DMS153 treated with DMSO at 0.1 percent for 48 hours (cell line): ENCODE measurements at regions not wholly inside any gene's neighbourhood (a gene's known extent, or its start where the extent isn't known, plus 50 kb on each side); places are given as distances from the start of the nearest gene placed in this dataset.
"Not testable (repeated sequence)": the region's sequence is repeated elsewhere in the genome, so short reads cannot be mapped to it uniquely, and the experiment has no call there.

Source experiments
- DNase-seq: peaks from one replicate; lab custom pipeline; 2025; ENCODE audit not compliant: unreplicated experiment; lab: John Stamatoyannopoulos, UW

DNA sequence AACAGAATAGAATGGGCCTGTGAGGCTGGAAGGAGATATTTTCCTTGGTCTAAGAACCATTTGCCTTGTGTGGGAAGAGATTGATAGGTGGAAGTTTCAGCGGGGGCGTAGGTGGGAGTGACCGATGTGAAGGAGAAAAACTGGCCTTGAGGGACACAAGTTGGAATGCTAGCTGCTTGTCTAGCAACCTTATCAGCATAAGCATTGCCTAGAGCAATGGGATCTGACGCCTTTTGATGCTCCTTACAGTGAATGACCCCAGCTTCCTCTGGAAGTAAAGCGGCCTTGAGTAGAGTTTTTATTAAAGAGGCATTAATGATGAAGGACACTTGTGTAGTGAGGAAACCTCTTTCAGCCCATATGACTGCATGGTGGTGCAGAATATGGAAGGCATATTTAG is 843.8 kb upstream of the ANO3 start:
- not testable (repeated sequence) for DNase-seq

DNA sequence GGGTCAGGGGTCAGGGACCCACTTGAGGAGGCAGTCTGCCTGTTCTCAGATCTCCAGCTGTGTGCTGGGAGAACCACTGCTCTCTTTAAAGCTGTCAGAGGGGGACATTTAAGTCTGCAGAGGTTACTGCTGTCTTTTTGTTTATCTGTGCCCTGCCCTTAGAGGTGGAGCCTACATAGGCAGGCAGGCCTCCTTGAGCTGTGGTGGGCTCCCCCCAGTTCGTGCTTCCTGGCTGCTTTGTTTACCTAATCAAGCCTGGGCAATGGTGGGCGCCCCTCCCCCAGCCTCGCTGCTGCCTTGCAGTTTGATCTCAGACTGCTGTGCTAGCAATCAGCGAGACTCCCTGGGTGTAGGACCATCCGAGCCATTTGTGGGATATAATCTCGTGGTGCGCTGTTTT is 830.5 kb upstream of the ANO3 start:
- not testable (repeated sequence) for DNase-seq

- no peak for DNase-seq
These were observed 816.4 kb upstream of the ANO3 start for GRCh38 chr11:25515576-25515975.

- DNase-seq: no peak
These were observed 811.5 kb upstream of the ANO3 start for GRCh38 chr11:25520459-25520858.

- no peak for DNase-seq
These were observed 804.1 kb upstream of the ANO3 start for GRCh38 chr11:25527841-25528240.

DNA sequence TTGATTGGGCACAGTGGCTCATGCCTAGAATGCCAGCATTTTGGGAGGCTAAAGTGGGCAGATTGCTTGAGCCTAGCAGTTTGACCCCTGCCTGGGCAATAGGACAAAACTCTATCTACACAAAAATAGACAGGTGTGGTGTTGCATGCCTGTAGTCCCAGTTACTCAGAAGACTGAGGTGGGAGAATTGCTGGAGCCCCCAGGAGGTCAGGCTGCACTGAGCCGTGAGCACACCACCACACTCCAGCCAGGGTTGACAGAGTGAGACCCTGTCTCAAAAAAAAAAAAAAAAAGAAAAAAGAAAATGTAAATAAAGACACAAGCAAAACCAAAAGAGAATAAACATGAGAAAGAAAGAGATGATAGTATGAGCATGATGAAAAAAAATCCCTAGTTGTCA is 802.4 kb upstream of the ANO3 start:
- no peak for DNase-seq

GRCh38 chr11:25535467-25536272 is 796.3 kb upstream of the ANO3 start:
- no peak for DNase-seq

DNA sequence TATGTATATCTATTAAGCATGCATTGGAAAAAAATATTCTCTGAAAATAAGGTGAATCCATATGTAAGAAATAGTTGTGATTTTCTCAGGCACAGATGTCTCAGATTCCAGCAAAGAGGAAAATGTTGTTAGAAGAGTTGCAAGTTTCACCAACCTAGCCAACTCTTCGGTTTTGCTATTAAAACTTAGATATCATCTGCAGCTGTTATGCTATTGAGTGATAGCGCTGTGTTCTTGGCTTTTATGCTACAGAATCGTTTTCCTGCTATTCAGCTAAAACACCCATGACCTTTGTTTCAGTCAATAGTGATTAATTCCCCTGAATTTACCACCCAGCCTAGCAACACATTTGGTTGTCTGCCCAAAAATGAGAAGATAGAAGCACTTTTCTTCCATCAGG is 795.6 kb upstream of the ANO3 start:
- no peak for DNase-seq

DNA sequence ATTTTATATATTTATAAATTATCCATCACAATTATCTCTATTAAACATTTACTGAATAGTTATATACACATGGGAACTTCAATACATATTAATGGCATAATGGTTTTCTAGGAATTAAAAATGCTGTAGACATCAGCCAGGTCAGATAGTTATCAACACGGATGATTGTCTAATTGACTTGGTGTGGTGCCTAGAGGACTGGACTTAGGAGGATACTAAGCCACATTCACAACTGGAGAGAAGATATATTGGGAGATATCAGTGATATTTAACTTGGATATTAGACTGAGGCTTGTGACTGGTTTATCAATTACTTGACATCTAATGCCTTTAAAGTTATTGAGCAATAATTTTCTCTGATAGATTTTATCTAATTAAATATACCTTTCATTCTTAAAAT is 794.5 kb upstream of the ANO3 start:
- DNase-seq: no peak

DNA sequence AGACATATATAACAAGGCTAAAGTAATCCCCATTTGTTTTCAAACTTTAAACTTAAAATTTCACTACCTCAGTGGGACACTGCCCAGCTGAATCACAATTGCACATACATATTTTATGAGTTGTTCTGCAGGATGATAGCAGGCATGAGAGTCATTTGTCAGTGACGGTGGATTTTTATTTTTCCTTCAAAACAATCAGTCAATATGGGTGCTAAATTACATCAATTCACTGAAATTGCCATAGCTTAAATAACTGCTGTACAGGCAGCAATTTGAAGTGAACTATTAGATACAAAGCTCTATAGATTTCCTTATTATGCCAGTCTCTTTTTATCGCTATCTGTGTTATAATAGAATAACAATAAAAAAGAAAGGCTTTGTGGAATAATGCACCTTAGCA is 784.6 kb upstream of the ANO3 start:
- no peak for DNase-seq

- no peak for DNase-seq
These were observed 769.5 kb upstream of the ANO3 start for GRCh38 chr11:25562417-25562816.

DNA sequence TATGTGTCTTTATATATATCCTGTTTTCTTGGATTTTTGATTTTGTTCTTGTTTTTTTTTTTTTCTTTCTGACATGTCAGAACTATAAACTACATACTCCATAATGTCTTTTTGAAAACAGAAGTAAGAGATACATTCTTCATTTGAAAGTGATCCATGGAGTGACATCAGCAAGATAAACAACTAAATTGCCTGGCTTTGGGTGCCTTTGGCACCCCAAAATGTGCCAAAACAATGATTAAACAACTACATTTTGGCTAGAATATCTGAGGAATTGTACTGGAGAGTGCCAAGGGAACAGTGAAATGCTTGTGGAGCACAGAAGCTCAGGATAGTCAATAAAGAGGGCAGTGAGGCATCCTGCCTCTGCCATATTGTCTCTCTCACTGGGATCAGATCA is 766.1 kb upstream of the ANO3 start:
- DNase-seq: no peak

GRCh38 chr11:25566298-25567200 is 765.4 kb upstream of the ANO3 start:
- DNase-seq: no peak

DNA sequence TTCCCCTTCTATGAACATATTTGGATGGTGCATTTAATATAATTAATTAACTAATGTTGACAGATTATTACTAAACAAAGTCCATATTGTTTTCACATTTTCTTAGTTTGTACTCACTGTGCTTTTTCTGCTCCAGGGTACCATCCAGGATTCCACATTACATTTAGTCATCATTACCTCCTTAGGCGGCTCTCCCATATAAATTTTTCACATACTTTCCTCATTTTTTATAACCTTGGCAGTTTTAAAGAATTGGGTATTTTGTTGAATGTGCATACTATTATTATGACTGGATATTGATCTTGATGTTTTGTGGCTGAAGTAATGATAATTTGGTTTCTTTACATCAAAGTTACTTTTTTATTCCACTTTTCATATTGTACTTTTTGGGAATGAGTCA is 755.6 kb upstream of the ANO3 start:
- no peak for DNase-seq

GRCh38 chr11:25579554-25579953 is 752.4 kb upstream of the ANO3 start:
- not testable (repeated sequence) for DNase-seq

- DNase-seq: no peak
These were observed 748.3 kb upstream of the ANO3 start for GRCh38 chr11:25583596-25583995.

- no peak for DNase-seq
These were observed 744.4 kb upstream of the ANO3 start for GRCh38 chr11:25587496-25587895.

- no peak for DNase-seq
These were observed 738.7 kb upstream of the ANO3 start for GRCh38 chr11:25593221-25593620.

DNA sequence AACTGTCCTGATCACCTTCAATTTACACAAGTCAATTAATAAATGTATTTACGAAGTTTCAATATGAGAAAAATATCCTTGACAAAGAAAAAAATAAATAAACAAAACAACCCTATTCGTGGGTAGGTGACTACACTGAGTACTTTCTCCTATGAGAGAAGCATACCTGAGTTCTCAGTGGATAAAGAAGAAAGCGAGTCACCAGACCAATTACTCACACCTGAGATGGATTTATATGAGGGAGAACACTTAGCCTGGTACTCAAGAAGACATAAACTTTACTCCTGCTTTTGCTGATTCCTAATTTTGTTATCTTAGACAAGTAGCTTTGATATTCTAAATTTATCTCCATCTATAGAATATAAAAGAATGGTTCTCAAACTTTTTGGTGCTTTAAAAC is 735.2 kb upstream of the ANO3 start:
- DNase-seq: no peak

GRCh38 chr11:25597696-25598095 is 734.2 kb upstream of the ANO3 start:
- DNase-seq: no peak

GRCh38 chr11:25602149-25602548 is 729.8 kb upstream of the ANO3 start:
- DNase-seq: no peak

DNA sequence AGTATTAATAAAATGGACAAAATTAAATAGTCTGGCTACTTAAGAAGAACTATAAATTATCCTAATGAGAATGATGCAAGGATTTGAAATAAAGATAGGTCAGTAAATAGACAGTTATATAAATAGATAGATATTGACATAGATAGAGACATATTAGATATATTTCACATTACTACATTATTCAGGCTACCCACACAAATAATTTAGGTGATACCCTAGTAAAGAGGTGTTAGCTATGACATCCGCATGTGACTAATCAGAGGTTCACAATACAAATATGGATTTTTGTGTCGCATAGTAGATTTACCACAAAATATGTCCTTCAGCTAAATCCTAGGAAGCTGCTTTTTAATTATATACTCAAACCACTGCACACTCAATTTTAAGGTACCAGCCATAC is 729.0 kb upstream of the ANO3 start:
- no peak for DNase-seq
